HepG2 (cell line): ENCODE measurements at regions not wholly inside any gene's neighbourhood (a gene's known extent, or its start where the extent isn't known, plus 50 kb on each side); places are given as distances from the start of the nearest gene placed in this dataset.

ENCODE experiments used
- AHDC1 ChIP-seq: sonication (generic); formaldehyde crosslinking; IDR thresholded peaks from 2 replicates; pipeline ENCODE4 v1.5.1; 2020; ENCODE audit warnings: mild to moderate bottlenecking, missing genetic modification reagents, borderline replicate concordance
- ARHGAP35 ChIP-seq: sonication (generic); formaldehyde crosslinking; IDR thresholded peaks from 2 replicates; pipeline ENCODE4 v1.9.0; 2022; ENCODE audit warnings: mild to moderate bottlenecking, inconsistent platforms, moderate library complexity, missing genetic modification reagents, borderline replicate concordance
- EZH2 ChIP-seq: conservative IDR thresholded peaks from 2 replicates; pipeline ENCODE4 v1.6.1; 2012; ENCODE audit warnings: mild to moderate bottlenecking, low read depth, low read length, moderate library complexity
- JUNB ChIP-seq: sonication (generic); formaldehyde crosslinking; IDR thresholded peaks from 2 replicates; pipeline ENCODE4 v1.8.0; 2022; ENCODE audit warnings: missing genetic modification reagents, mild to moderate bottlenecking, borderline replicate concordance
- LRRFIP1 ChIP-seq: sonication (generic); formaldehyde crosslinking; conservative IDR thresholded peaks from 2 replicates; pipeline ENCODE4 v1.4.0; 2020; ENCODE audit warnings: missing genetic modification reagents
- MAFK ChIP-seq, 2 experiments: IDR thresholded peaks in 1 of 2; conservative IDR thresholded peaks in 1 of 2; 2 replicates each; pipeline ENCODE4 v1.6.1; 2011; ENCODE audit warnings: improper control_type of control experiment in 2 of 2, low read length in 2 of 2
- NR2C2 ChIP-seq: sonication (generic); formaldehyde crosslinking; IDR thresholded peaks from 2 replicates; pipeline ENCODE4 v1.4.0; 2020; ENCODE audit warnings: missing genetic modification reagents, mild to moderate bottlenecking, moderate library complexity, borderline replicate concordance
- PHF21A ChIP-seq: sonication (generic); formaldehyde crosslinking; IDR thresholded peaks from 2 replicates; pipeline ENCODE4 v1.5.0; 2020; ENCODE audit warnings: mild to moderate bottlenecking, missing genetic modification reagents
- RBM22 ChIP-seq: fragments of 200-400 bp; formaldehyde crosslinking; optimal IDR thresholded peaks from 2 replicates; pipeline ENCODE3; 2017; ENCODE audit warnings: mild to moderate bottlenecking, low read length, moderate library complexity
- SNRNP70 ChIP-seq: fragments of 200-400 bp; formaldehyde crosslinking; IDR thresholded peaks from 2 replicates; pipeline ENCODE4 v1.6.1; 2017; ENCODE audit warnings: mild to moderate bottlenecking, low read depth, low read length, moderate library complexity
- TBL1XR1 ChIP-seq: fragments of 150-350 bp; IDR thresholded peaks from 2 replicates; pipeline ENCODE4 v1.6.1; 2014; ENCODE audit warnings: borderline replicate concordance, low read length; ENCODE audit not compliant: partially characterized antibody
- TMF1 ChIP-seq: sonication (generic); formaldehyde crosslinking; IDR thresholded peaks from 2 replicates; pipeline ENCODE4 v1.8.1; 2022; ENCODE audit warnings: low read depth, missing genetic modification reagents
- ZBTB7B ChIP-seq: sonication (generic); formaldehyde crosslinking; IDR thresholded peaks from 2 replicates; pipeline ENCODE4 v1.4.0; 2020; ENCODE audit warnings: missing genetic modification reagents
- ZFP37 ChIP-seq: sonication (generic); formaldehyde crosslinking; IDR thresholded peaks from 2 replicates; pipeline ENCODE4 v1.4.0; 2020; ENCODE audit warnings: missing genetic modification reagents, borderline replicate concordance
- ZNF138 ChIP-seq: sonication (generic); formaldehyde crosslinking; IDR thresholded peaks from 2 replicates; pipeline ENCODE4 v1.5.0; 2020; ENCODE audit warnings: mild to moderate bottlenecking, low read depth, missing genetic modification reagents
- ZNF230 ChIP-seq: sonication (generic); formaldehyde crosslinking; IDR thresholded peaks from 2 replicates; pipeline ENCODE4 v1.4.0; 2020; ENCODE audit warnings: mild to moderate bottlenecking, missing genetic modification reagents
- ZNF484 ChIP-seq: sonication (generic); formaldehyde crosslinking; IDR thresholded peaks from 2 replicates; pipeline ENCODE4 v1.5.1; 2020; ENCODE audit warnings: mild to moderate bottlenecking, low read depth, missing genetic modification reagents, borderline replicate concordance
- ZNF562 ChIP-seq: sonication (generic); formaldehyde crosslinking; IDR thresholded peaks from 2 replicates; pipeline ENCODE4 v1.8.0; 2022; ENCODE audit warnings: missing genetic modification reagents, borderline replicate concordance
- ZNF841 ChIP-seq: sonication (generic); formaldehyde crosslinking; IDR thresholded peaks from 2 replicates; pipeline ENCODE4 v1.8.1; 2023; ENCODE audit warnings: missing genetic modification reagents, borderline replicate concordance
- ZNF878 ChIP-seq: sonication (generic); formaldehyde crosslinking; IDR thresholded peaks from 2 replicates; pipeline ENCODE4 v1.8.1; 2023; ENCODE audit warnings: mild to moderate bottlenecking, missing genetic modification reagents, moderate library complexity
- ZUFSP ChIP-seq: sonication (generic); formaldehyde crosslinking; IDR thresholded peaks from 2 replicates; pipeline ENCODE4 v1.9.0; 2021; ENCODE audit warnings: missing genetic modification reagents, mild to moderate bottlenecking, borderline replicate concordance

GRCh38 chr2:44061876-44062275 lies 66.1 kb upstream of the LRPPRC start (continued):
- TF ChIP-seq JUNB (CRISPR knock-in tag) (no peak), NR2C2 (CRISPR knock-in tag) (peak; percentile 42; the same call in 1 of the 2 replicates), MAFK (conservative IDR thresholded peaks at IDR 0.05 in 1 of 2, IDR thresholded peaks at IDR 0.05 in 1 of 2; ENCODE audit: low read length in 2 of 2) (no peak), ZNF138 (no peak), ZBTB7B (CRISPR knock-in tag) (peak; percentile 46; the same call in 1 of the 2 replicates), ZNF562 (CRISPR knock-in tag) (no peak), TBL1XR1 (peak; percentile 26), SNRNP70 (no peak), RBM22 (no peak), ZFP37 (CRISPR knock-in tag) (no peak), ZNF841 (CRISPR knock-in tag) (no peak), LRRFIP1 (CRISPR knock-in tag) (no peak), ZNF484 (CRISPR knock-in tag) (no peak), PHF21A (CRISPR knock-in tag) (peak; percentile 29; the same call in 1 of the 2 replicates), EZH2 (no peak), ZUFSP (no peak), AHDC1 (CRISPR knock-in tag) (peak; percentile 52; the same call in 1 of the 2 replicates), ARHGAP35 (CRISPR knock-in tag) (no peak), ZNF878 (no peak), ZNF230 (CRISPR knock-in tag) (no peak), TMF1 (CRISPR knock-in tag) (no peak)
